OCI-LY7 (cell line): ENCODE measurements at regions not wholly inside any gene's neighbourhood (a gene's known extent, or its start where the extent isn't known, plus 50 kb on each side); places are given as distances from the start of the nearest gene placed in this dataset.

Source experiments
- CTCF ChIP-seq: fragments of 200-600 bp; sonication (generic); conservative IDR thresholded peaks from 2 replicates; pipeline ENCODE4 v1.5.1; 2014; ENCODE audit warnings: mild to moderate bottlenecking, antibody characterized with exemption, low read length, moderate library complexity, mixed read lengths
- EZH2phosphoT487 ChIP-seq: fragments of 200-600 bp; sonication (generic); IDR thresholded peaks from 2 replicates; pipeline ENCODE4 v1.6.1; 2018; ENCODE audit warnings: low read depth, borderline replicate concordance, mild to moderate bottlenecking, mixed run types, antibody characterized with exemption, low read length, moderate library complexity, mixed read lengths

GRCh38 chr3:87563712-87564111 is 287.3 kb upstream of the POU1F1 start:
- TF ChIP-seq CTCF (no peak), EZH2phosphoT487 (no peak)
